Suprapubic skin (tissue), 4 donors: ENCODE measurements at regions not wholly inside any gene's neighbourhood (a gene's known extent, or its start where the extent isn't known, plus 50 kb on each side); places are given as distances from the start of the nearest gene placed in this dataset.

Experiments
- EP300 ChIP-seq: sonication (generic); formaldehyde crosslinking; IDR thresholded peaks from one replicate; pipeline ENCODE4 v1.6.1; 2017; ENCODE audit warnings: antibody characterized with exemption
- POLR2A ChIP-seq, 2 donors: fragments of 450-650 bp; IDR thresholded peaks; one replicate each; pipeline ENCODE4 v1.6.1; 2017; ENCODE audit warnings: antibody characterized with exemption in 2 of 2, mild to moderate bottlenecking in 2 of 2, moderate library complexity in 2 of 2
- POLR2AphosphoS5 ChIP-seq, 3 donors: sonication (generic); formaldehyde crosslinking; IDR thresholded peaks; one replicate each; pipeline ENCODE4 v1.6.1; 2017; ENCODE audit warnings: antibody characterized with exemption in 3 of 3
- TF ChIP-seq, protein P1 (sequence below), 2 donors: fragments of 200-600 bp in 1 of 2; fragments of 450-650 bp in 1 of 2; sonication (generic) in 1 of 2; IDR thresholded peaks; one replicate each; pipeline ENCODE4 v1.5.1; 2016 to 2019; ENCODE audit warnings: antibody characterized with exemption in 2 of 2, mild to moderate bottlenecking in 1 of 2, moderate library complexity in 1 of 2

DNA sequence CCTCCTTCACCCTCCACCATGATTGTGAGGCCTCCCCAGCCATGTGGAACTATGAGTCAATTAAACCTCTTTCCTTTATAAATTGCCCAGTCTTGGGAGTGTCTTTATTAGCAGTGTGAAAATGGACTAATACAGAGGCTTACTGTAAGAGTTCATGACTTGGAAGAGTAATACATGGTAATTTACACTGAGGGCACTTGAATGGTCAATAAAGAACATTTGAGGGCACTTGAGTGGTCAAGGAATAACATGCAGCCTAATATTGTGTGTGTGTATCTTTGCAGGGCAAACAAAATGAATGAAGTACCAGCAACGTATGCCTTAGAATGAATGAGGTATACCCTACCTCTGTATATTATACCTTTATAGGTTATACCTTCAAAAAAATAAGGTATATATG is 190.4 kb upstream of the SOX11 start:
- TF ChIP-seq, protein P1, sequence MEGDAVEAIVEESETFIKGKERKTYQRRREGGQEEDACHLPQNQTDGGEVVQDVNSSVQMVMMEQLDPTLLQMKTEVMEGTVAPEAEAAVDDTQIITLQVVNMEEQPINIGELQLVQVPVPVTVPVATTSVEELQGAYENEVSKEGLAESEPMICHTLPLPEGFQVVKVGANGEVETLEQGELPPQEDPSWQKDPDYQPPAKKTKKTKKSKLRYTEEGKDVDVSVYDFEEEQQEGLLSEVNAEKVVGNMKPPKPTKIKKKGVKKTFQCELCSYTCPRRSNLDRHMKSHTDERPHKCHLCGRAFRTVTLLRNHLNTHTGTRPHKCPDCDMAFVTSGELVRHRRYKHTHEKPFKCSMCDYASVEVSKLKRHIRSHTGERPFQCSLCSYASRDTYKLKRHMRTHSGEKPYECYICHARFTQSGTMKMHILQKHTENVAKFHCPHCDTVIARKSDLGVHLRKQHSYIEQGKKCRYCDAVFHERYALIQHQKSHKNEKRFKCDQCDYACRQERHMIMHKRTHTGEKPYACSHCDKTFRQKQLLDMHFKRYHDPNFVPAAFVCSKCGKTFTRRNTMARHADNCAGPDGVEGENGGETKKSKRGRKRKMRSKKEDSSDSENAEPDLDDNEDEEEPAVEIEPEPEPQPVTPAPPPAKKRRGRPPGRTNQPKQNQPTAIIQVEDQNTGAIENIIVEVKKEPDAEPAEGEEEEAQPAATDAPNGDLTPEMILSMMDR (IDR thresholded peaks at IDR 0.05), result no peak
- TF ChIP-seq EP300, result no peak
- TF ChIP-seq POLR2A (IDR thresholded peaks at IDR 0.05), result no peak
- no peak for TF ChIP-seq POLR2AphosphoS5 (IDR thresholded peaks at IDR 0.05)
